Upper lobe of left lung (tissue), 6 donors: ENCODE measurements at regions not wholly inside any gene's neighbourhood (a gene's known extent, or its start where the extent isn't known, plus 50 kb on each side); places are given as distances from the start of the nearest gene placed in this dataset.

ENCODE experiments used
- ATAC-seq, 2 donors: fragments of 200-7000 bp; cut with Tn5 transposase; one replicate each; pipeline ENCODE4 v1.9.1; 2022; ENCODE audit warnings: mild to moderate bottlenecking in 2 of 2, moderate library complexity in 2 of 2; ENCODE audit not compliant: low FRiP score in 2 of 2
- DNase-seq, 2 donors: peaks; one replicate each; pipeline ENCODE4 v3.0.0-alpha.2; 2019 to 2020
- H3K27ac ChIP-seq, 4 donors: fragments of 200-600 bp; sonication (generic); one replicate each; pipeline ENCODE4 v1.5.1; 2016 to 2019
- H3K27me3 ChIP-seq, 4 donors: fragments of 200-600 bp; sonication (generic); one replicate each; pipeline ENCODE4 v1.5.1; 2017 to 2019
- H3K36me3 ChIP-seq, 4 donors: fragments of 200-600 bp; sonication (generic); one replicate each; pipeline ENCODE4 v1.5.1; 2016 to 2019
- H3K4me1 ChIP-seq, 4 donors: fragments of 200-600 bp; sonication (generic); one replicate each; pipeline ENCODE4 v1.5.1; 2018 to 2019
- H3K4me3 ChIP-seq, 4 donors: fragments of 200-600 bp; sonication (generic); one replicate each; pipeline ENCODE4 v1.5.1; 2017 to 2019; ENCODE audit warnings: mild to moderate bottlenecking in 2 of 4, moderate library complexity in 1 of 4
- H3K9me3 ChIP-seq, 4 donors: fragments of 200-600 bp; sonication (generic); one replicate each; pipeline ENCODE4 v1.5.1; 2018 to 2019
- EP300 ChIP-seq, 4 donors: sonication (generic); formaldehyde crosslinking; IDR thresholded peaks; one replicate each; pipeline ENCODE4 v1.5.1; 2017; ENCODE audit warnings: antibody characterized with exemption in 4 of 4, control low read depth in 2 of 4
- POLR2A ChIP-seq, 4 donors: fragments of 450-650 bp; IDR thresholded peaks; one replicate each; pipeline ENCODE4 v1.5.1; 2016 to 2017; ENCODE audit warnings: antibody characterized with exemption in 4 of 4, mild to moderate bottlenecking in 2 of 4
- POLR2AphosphoS5 ChIP-seq, 2 donors: sonication (generic); formaldehyde crosslinking; IDR thresholded peaks; one replicate each; pipeline ENCODE4 v1.5.1; 2017; ENCODE audit warnings: antibody characterized with exemption in 2 of 2
- WGBS, 2 donors: methylation state at CpG; one replicate each; pipeline ENCODE4 v1.1.5; 2017 to 2018; 5-methylcytosine and 5-hydroxymethylcytosine counted together
- TF ChIP-seq, protein P1 (sequence below), 6 experiments: fragments of 450-650 bp in 4 of 6; fragments of 200-600 bp in 2 of 6; sonication (generic) in 2 of 6; IDR thresholded peaks; one replicate each; pipeline ENCODE4 v1.5.1; 2016 to 2019; ENCODE audit warnings: antibody characterized with exemption in 6 of 6
- donor health status: DM: no; HTN: no; CAD: no; lungs with moderate emphysema.
- donor health status: DM: no; HTN: yes; CAD: no; lungs with severe emphysema.

GRCh38 chr11:112581747-112582146, 321.1 kb upstream of the PLET1 start:
- WGBS, 2 donors = 84 to 85% methylated on average over 4 of the region's 4 CpGs
- ATAC-seq = no peak
- no peak overlapping the region for H3K27ac ChIP-seq

GRCh38 chr11:112582366-112582765, 321.7 kb upstream of the PLET1 start:
- Histone ChIP-seq H3K36me3 (no peaks in the 10 kb centered on the region), H3K4me3 (no peak overlapping the region), H3K9me3 (no peaks in the 10 kb centered on the region), H3K27ac (no peak overlapping the region), H3K27me3 (peaks cover 0 to 5% (median 0%) of the 10 kb centered on the region in 4 donors), H3K4me1 (no peaks in the 10 kb centered on the region)
- ATAC-seq (no peak), DNase-seq (no peak)
- TF ChIP-seq POLR2A (IDR thresholded peaks at IDR 0.05) = no peak
- TF ChIP-seq EP300 (IDR thresholded peaks at IDR 0.05) = no peak
- no peak for TF ChIP-seq POLR2AphosphoS5 (IDR thresholded peaks at IDR 0.05)
- TF ChIP-seq, protein P1, sequence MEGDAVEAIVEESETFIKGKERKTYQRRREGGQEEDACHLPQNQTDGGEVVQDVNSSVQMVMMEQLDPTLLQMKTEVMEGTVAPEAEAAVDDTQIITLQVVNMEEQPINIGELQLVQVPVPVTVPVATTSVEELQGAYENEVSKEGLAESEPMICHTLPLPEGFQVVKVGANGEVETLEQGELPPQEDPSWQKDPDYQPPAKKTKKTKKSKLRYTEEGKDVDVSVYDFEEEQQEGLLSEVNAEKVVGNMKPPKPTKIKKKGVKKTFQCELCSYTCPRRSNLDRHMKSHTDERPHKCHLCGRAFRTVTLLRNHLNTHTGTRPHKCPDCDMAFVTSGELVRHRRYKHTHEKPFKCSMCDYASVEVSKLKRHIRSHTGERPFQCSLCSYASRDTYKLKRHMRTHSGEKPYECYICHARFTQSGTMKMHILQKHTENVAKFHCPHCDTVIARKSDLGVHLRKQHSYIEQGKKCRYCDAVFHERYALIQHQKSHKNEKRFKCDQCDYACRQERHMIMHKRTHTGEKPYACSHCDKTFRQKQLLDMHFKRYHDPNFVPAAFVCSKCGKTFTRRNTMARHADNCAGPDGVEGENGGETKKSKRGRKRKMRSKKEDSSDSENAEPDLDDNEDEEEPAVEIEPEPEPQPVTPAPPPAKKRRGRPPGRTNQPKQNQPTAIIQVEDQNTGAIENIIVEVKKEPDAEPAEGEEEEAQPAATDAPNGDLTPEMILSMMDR (IDR thresholded peaks at IDR 0.05) = no peak

More at GRCh38 chr11:112581747-112582146, 321.1 kb upstream of the PLET1 start:
- no peak for DNase-seq
- Histone ChIP-seq H3K9me3 (no peaks in the 10 kb centered on the region), H3K4me1 (no peaks in the 10 kb centered on the region), H3K27me3 (peaks cover 0 to 5% (median 0%) of the 10 kb centered on the region in 4 donors), H3K4me3 (no peak overlapping the region), H3K36me3 (no peaks in the 10 kb centered on the region)
- TF ChIP-seq POLR2A (IDR thresholded peaks at IDR 0.05) = no peak
- TF ChIP-seq EP300 (IDR thresholded peaks at IDR 0.05) = no peak
- no peak for TF ChIP-seq POLR2AphosphoS5 (IDR thresholded peaks at IDR 0.05)
- TF ChIP-seq, protein P1 (IDR thresholded peaks at IDR 0.05) = no peak

DNA sequence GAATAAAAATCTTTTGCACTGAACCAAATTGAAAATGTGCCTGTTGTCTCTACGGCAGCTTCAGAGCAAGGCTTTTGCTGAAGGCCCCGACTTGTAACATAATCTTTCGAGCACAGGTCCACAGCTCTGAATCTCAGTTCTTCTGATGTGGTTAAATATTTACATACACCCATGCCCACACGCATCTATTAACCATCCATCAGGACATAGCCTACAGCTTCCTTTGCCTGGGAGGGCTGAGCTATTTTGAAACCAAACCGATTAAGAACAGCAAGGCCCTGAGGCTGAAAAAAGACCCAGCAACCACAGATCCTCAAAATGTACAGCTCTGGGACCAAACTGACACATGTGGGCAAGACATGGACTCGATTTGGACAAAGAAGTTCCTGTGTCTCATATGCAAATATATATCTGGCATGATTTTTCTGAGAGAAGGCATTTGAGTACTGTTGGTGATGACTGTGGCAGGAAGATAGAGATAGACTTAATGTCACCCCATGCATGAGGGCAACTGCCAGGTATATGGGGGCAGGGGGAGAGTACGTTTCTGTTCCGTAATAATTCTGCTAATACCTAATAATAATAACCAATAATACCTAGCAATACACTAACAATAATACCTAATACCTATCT, 322.7 kb upstream of the PLET1 start:
- 62 to 72% methylated on average over 8 of the region's 8 CpGs for WGBS, 2 donors
- no peaks in the 10 kb centered on the region for H3K36me3 ChIP-seq

DNA sequence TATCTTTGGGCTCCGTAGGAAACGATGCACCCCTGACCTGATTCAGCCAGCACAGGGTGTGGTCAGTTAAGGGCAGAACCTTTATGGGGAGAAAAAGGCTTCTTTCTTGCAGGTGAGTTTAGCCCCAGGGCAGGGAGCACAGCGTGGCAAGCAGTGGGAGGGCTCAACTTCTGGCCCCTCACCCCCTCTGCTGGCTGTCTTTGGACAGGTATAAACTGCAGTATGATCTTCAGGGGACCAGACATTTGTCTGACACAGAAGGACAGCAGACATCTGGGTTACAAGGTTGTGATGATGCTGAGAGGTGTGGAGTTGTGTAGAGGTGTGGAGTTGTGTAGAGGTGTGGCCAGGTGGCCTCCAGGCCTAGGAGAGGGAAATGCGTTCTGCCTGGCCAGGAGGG, 324.0 kb upstream of the PLET1 start:
- no peak for TF ChIP-seq EP300 (IDR thresholded peaks at IDR 0.05)
- TF ChIP-seq POLR2A (IDR thresholded peaks at IDR 0.05) = no peak
- TF ChIP-seq POLR2AphosphoS5 (IDR thresholded peaks at IDR 0.05) = no peak
- TF ChIP-seq, protein P1 (IDR thresholded peaks at IDR 0.05) = no peak
- 54 to 71% methylated on average over 3 to 4 of the region's 4 CpGs for WGBS, 2 donors
- H3K36me3 ChIP-seq = no peaks in the 10 kb centered on the region
- no peak for ATAC-seq
- H3K27ac ChIP-seq = no peak overlapping the region
- H3K9me3 ChIP-seq = no peaks in the 10 kb centered on the region
- DNase-seq = no peak
- H3K4me1 ChIP-seq = no peaks in the 10 kb centered on the region
- peaks cover 0 to 5% (median 0%) of the 10 kb centered on the region in 4 donors for H3K27me3 ChIP-seq
- H3K4me3 ChIP-seq = no peak overlapping the region

More for the DNA sequence above, 322.7 kb upstream of the PLET1 start:
- no peak overlapping the region for H3K4me3 ChIP-seq
- ATAC-seq (no peak), DNase-seq (no peak)
- no peak overlapping the region for H3K27ac ChIP-seq
- no peaks in the 10 kb centered on the region for H3K4me1 ChIP-seq
- H3K9me3 ChIP-seq = no peaks in the 10 kb centered on the region
- no peak for TF ChIP-seq POLR2A (IDR thresholded peaks at IDR 0.05)
- TF ChIP-seq POLR2AphosphoS5 (IDR thresholded peaks at IDR 0.05) = no peak
- no peak for TF ChIP-seq EP300 (IDR thresholded peaks at IDR 0.05)
- TF ChIP-seq, protein P1 (IDR thresholded peaks at IDR 0.05) = no peak
- H3K27me3 ChIP-seq = peaks cover 0 to 5% (median 0%) of the 10 kb centered on the region in 4 donors

DNA sequence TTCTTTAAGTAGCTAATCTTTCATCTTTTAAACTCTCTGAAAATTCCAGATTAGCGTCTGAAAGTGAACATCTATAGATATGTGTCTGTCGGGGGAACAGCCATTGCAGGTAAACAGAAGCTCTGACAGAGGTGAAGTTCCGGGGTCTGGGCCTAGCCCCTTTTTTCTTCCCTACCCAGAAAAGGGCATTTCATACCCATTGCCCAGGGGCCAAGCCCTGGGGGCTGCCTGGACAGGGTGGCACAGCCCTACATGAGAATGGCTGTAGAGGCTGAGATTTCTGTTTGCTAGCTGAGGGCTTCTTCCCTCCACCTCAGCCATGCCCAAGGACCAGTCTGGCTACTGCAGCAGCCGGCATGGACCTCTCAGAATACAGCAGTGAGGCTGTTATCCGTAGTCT, 327.0 kb upstream of the PLET1 start:
- TF ChIP-seq POLR2A (IDR thresholded peaks at IDR 0.05) = no peak
- no peak for TF ChIP-seq POLR2AphosphoS5 (IDR thresholded peaks at IDR 0.05)
- no peaks in the 10 kb centered on the region for H3K36me3 ChIP-seq
- no peak overlapping the region for H3K27ac ChIP-seq
- ATAC-seq (no peak), DNase-seq (no peak)
- no peaks in the 10 kb centered on the region for H3K4me1 ChIP-seq
- no peak overlapping the region for H3K4me3 ChIP-seq
- WGBS, 2 donors = 68 to 71% methylated on average over 5 of the region's 5 CpGs
- peaks cover 0 to 5% (median 0%) of the 10 kb centered on the region in 4 donors for H3K27me3 ChIP-seq
- no peaks in the 10 kb centered on the region for H3K9me3 ChIP-seq
